Activated naive CD8-positive, alpha-beta T cell treated with anti-CD3 and anti-CD28 coated beads, Interleukin-2, amount 10 ng/mL, durations not matched to agents 7 days and 5 days (primary cell): ENCODE measurements at regions not wholly inside any gene's neighbourhood (a gene's known extent, or its start where the extent isn't known, plus 50 kb on each side); places are given as distances from the start of the nearest gene placed in this dataset.

ENCODE experiments used
- ATAC-seq: fragments of 150-1000 bp; cut with Tn5 transposase; one replicate; pipeline ENCODE4 v1.10.0; 2021; ENCODE audit warnings: low read depth, moderate library complexity
- POLR2A ChIA-PET: fragments of 350-600 bp; sonication (Branson Sonifier 250); formaldehyde crosslinking; loops from one replicate; lab custom pipeline; 2021; ENCODE audit warnings: antibody characterized with exemption; lab: Charles Lee
- DNase-seq: peaks from one replicate; pipeline ENCODE4 v3.0.0; 2021
- H3K27ac Mint-ChIP-seq: one replicate; pipeline ENCODE4 v1.8.0; 2022; ENCODE audit warnings: mild to moderate bottlenecking, mixed read lengths
- H3K27me3 Mint-ChIP-seq: one replicate; pipeline ENCODE4 v1.8.0; 2022; ENCODE audit warnings: mild to moderate bottlenecking, moderate library complexity, mixed read lengths
- H3K36me3 Mint-ChIP-seq: one replicate; pipeline ENCODE4 v1.8.0; 2021; ENCODE audit warnings: mild to moderate bottlenecking, mixed read lengths
- H3K4me1 Mint-ChIP-seq: one replicate; pipeline ENCODE4 v1.8.0; 2021; ENCODE audit warnings: mixed read lengths
- H3K4me3 Mint-ChIP-seq: one replicate; pipeline ENCODE4 v1.8.0; 2022; ENCODE audit warnings: mild to moderate bottlenecking, moderate library complexity, mixed read lengths
- H3K9me3 Mint-ChIP-seq: one replicate; pipeline ENCODE4 v1.8.0; 2021; ENCODE audit warnings: mixed read lengths

DNA sequence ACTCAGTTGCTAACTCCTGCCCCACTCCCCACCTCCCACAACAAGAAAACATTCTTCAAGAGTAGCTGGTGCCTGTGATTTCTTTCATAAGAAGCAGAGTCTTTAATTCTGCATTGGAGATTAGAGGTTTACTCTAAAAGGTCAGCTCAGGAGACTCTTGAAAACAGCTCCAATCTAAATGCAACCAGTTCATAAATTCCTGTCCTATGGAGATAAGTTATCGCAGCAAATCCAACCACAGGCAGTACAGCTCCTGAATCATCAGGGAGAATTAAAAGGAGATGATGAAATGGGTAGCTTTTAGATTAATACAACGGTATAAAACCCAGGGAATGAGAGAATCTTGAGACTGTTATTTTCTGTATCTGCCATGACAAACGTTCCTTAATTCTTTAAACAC, 130.7 kb downstream of the SOCS6 start:
- Mint-ChIP-seq H3K27me3 (peaks cover 4% of the 10 kb centered on the region), H3K36me3 (no peaks in the 10 kb centered on the region)
- POLR2A ChIA-PET: no interaction called here

DNA sequence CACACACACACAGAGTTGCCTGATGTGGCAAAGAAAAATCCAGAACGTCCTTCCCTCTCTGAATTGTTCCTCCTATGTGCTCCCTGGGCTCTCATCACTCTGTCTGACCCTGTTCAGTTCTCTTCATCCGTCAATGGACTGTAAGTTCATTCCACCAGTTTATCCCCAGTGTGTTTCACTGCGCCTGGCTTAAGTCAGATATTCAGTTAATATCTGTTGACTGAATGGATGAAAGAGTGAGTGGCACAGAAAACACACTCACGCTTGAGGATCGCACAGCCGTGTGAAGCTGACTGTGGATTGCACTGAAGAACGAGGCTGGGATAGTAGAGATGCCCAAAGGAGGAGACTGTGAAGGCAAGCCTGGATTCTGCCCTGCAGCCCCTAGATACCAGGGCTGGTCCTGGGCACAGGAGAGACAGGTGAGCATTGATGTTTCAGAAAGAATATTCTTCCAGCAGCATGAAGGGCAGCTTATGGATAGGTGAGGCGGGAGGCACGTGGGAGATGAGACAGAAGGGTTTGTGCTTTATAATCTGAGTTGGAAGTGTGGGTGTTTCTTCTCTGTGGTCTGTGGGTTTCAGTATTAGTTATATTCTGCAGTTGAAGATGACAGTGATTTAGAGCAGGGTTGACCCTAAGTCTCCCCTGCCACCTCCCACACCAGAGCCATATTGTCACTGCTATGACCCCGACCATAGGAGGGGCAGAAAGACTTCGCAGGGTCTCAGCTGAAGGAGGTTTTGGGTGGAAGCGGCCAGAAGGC, 129.9 kb downstream of the SOCS6 start:
- peaks cover 4% of the 10 kb centered on the region for H3K27me3 Mint-ChIP-seq
- no peak for ATAC-seq
- POLR2A ChIA-PET: no interaction called here
- no peak overlapping the region for H3K4me3 Mint-ChIP-seq
- H3K9me3 Mint-ChIP-seq: no peaks in the 10 kb centered on the region
- H3K36me3 Mint-ChIP-seq: no peaks in the 10 kb centered on the region
- H3K4me1 Mint-ChIP-seq: peaks cover 2% of the 10 kb centered on the region
- H3K27ac Mint-ChIP-seq: no peak overlapping the region
- no peak for DNase-seq

More for the DNA sequence above, 130.7 kb downstream of the SOCS6 start:
- no peaks in the 10 kb centered on the region for H3K9me3 Mint-ChIP-seq
- DNase-seq (no peak), ATAC-seq (no peak)
- no peak overlapping the region for H3K4me3 Mint-ChIP-seq
- no peak overlapping the region for H3K27ac Mint-ChIP-seq
- peaks cover 3% of the 10 kb centered on the region for H3K4me1 Mint-ChIP-seq

DNA sequence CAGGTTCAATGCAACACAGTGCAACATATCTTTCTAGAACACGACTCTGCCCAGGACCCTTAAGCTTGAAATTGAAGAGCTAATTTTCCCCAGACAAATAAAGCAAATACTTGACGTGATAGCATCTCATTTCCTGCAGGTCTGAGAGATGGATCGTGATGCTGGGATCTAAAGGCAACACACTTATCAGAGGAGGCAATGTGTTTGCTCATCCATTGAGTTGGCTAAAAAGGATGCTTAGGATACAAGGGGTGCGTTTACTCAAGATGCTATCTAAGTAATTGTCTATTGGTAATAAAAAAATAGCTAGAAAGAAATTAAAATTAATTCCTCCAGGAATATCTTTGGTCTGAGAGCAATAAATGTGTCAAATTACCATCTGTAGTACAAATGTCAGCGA, 129.0 kb downstream of the SOCS6 start:
- DNase-seq (no peak), ATAC-seq (no peak)
- H3K9me3 Mint-ChIP-seq: no peaks in the 10 kb centered on the region
- no peaks in the 10 kb centered on the region for H3K4me1 Mint-ChIP-seq
- H3K4me3 Mint-ChIP-seq: no peak overlapping the region
- H3K27ac Mint-ChIP-seq: no peak overlapping the region
- POLR2A ChIA-PET: no interaction called here
- no peaks in the 10 kb centered on the region for H3K36me3 Mint-ChIP-seq
- peaks cover 3% of the 10 kb centered on the region for H3K27me3 Mint-ChIP-seq

GRCh38 chr18:70416496-70416895, 127.7 kb downstream of the SOCS6 start:
- no peak overlapping the region for H3K4me3 Mint-ChIP-seq
- H3K27me3 Mint-ChIP-seq: peaks cover 5% of the 10 kb centered on the region
- no peaks in the 10 kb centered on the region for H3K36me3 Mint-ChIP-seq
- no peak overlapping the region for H3K27ac Mint-ChIP-seq
- POLR2A ChIA-PET: no interaction called here
- DNase-seq (no peak), ATAC-seq (no peak)
- no peaks in the 10 kb centered on the region for H3K9me3 Mint-ChIP-seq
- H3K4me1 Mint-ChIP-seq: no peaks in the 10 kb centered on the region

DNA sequence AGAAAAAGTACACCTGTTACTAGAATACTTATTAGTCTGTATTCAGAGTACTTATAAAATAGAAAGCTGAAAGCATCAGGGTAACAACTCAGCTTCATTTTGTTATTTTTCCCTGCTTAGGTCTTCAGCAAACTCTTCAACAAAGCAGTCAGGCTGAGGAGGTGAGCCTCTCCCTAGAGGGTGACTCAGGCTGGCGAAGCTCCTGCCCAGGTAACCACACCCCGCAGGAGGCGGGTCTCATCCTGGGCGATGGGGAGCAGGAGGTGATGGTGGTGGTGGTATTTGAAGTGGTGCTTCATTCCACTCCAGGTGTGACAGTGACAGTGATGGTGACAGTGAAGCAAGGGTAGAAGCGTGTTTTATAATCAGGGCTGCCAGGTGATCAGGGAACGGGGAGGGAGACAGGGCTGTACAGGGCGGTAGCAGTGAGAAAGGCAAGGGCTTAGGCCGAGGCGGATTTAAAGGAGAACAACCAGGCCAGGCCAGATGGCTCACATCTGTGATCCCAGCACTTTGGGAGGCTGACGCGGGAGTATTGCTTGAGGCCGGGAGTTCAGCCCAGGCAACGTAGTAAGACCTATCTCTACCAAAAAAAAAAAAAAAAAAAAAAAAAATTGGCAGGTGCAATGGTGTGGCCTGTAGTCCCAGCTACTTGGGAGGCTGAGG, 127.1 kb downstream of the SOCS6 start:
- H3K4me3 Mint-ChIP-seq: no peak overlapping the region
- H3K27me3 Mint-ChIP-seq: peaks cover 5% of the 10 kb centered on the region
- H3K4me1 Mint-ChIP-seq: no peaks in the 10 kb centered on the region
- no peak overlapping the region for H3K27ac Mint-ChIP-seq
- H3K9me3 Mint-ChIP-seq: no peaks in the 10 kb centered on the region
- no peak for DNase-seq
- POLR2A ChIA-PET: no interaction called here
- ATAC-seq: no peak
- H3K36me3 Mint-ChIP-seq: no peaks in the 10 kb centered on the region

DNA sequence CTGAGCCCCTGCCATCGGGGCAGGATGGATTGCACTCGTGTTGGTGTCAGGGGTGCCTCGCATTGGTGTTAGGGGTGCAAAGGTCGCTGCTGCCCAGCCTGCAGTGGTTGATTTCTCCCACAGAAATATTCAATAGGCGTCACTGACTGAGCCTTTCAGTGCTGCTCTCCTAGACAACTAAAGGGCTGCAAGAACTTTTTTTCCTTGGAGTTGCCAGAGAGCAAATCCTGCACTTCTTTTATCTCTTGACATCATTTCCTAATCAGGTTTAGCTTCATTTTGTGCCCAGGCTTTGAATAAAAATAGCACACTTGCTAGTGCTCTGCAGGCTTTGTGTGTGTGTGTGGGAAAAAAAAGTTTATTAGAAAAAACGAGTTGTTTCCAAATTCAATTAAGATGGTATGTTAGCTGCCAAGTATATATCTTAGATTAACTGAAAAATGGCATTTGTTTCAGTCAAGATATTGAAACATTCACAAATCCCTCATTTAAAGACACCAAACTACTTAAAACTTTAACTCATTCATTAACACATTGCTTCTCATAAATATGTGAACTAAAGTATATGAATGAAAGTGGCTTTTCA, 125.6 kb downstream of the SOCS6 start:
- ATAC-seq (no peak), DNase-seq (no peak)
- Mint-ChIP-seq H3K27me3 (peaks cover 7% of the 10 kb centered on the region), H3K4me1 (no peaks in the 10 kb centered on the region), H3K27ac (no peak overlapping the region), H3K4me3 (no peak overlapping the region), H3K9me3 (no peaks in the 10 kb centered on the region), H3K36me3 (no peaks in the 10 kb centered on the region)
- POLR2A ChIA-PET: no interaction called here

GRCh38 chr18:70413455-70413854, 124.6 kb downstream of the SOCS6 start:
- POLR2A ChIA-PET: no interaction called here
- DNase-seq (no peak), ATAC-seq (no peak)
- Mint-ChIP-seq H3K27me3 (peaks cover 7% of the 10 kb centered on the region), H3K27ac (no peak overlapping the region), H3K36me3 (no peaks in the 10 kb centered on the region), H3K9me3 (no peaks in the 10 kb centered on the region), H3K4me3 (no peak overlapping the region), H3K4me1 (no peaks in the 10 kb centered on the region)

DNA sequence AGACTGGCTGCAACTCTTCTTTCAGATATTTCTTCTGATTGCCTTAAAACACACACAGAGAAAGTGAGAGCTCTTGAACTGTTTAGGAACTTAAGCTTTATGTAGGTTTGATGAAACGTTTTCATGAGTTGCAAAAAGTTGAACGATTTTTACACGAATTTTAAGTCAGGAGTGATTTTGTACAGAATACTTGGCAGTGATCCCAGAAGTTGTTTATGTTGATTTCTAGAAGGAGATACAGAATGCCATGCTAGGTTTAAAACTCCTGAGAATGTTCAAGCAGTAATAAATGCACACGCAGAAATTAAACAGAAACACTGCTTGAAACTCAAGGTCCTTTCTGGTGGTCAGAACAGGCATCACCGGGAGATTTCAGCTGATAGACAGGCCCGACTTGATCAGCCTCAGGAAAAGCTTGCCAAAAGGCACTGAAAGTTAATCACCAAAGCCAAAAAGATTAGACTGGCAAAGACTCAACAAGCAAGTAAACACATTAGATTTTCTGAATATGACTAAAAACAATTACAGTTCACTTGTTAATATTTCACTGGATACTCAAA, 123.1 kb downstream of the SOCS6 start:
- Mint-ChIP-seq H3K9me3 (no peaks in the 10 kb centered on the region), H3K4me1 (no peaks in the 10 kb centered on the region), H3K36me3 (no peaks in the 10 kb centered on the region), H3K27ac (no peak overlapping the region), H3K27me3 (peaks cover 4% of the 10 kb centered on the region), H3K4me3 (no peak overlapping the region)
- POLR2A ChIA-PET: no interaction called here
- DNase-seq (no peak), ATAC-seq (no peak)

GRCh38 chr18:70411307-70411706, 122.5 kb downstream of the SOCS6 start:
- Mint-ChIP-seq H3K27me3 (peaks cover 4% of the 10 kb centered on the region), H3K27ac (no peak overlapping the region), H3K4me1 (no peaks in the 10 kb centered on the region), H3K9me3 (no peaks in the 10 kb centered on the region), H3K4me3 (no peak overlapping the region), H3K36me3 (no peaks in the 10 kb centered on the region)
- no peak for DNase-seq
- POLR2A ChIA-PET: no interaction called here
- ATAC-seq: no peak

GRCh38 chr18:70405052-70405451, 116.2 kb downstream of the SOCS6 start:
- Mint-ChIP-seq H3K36me3 (no peaks in the 10 kb centered on the region), H3K27ac (no peak overlapping the region), H3K4me3 (no peak overlapping the region), H3K4me1 (no peaks in the 10 kb centered on the region), H3K9me3 (no peaks in the 10 kb centered on the region), H3K27me3 (peaks cover 2% of the 10 kb centered on the region)
- ATAC-seq (no peak), DNase-seq (no peak)
- POLR2A ChIA-PET: no interaction called here

DNA sequence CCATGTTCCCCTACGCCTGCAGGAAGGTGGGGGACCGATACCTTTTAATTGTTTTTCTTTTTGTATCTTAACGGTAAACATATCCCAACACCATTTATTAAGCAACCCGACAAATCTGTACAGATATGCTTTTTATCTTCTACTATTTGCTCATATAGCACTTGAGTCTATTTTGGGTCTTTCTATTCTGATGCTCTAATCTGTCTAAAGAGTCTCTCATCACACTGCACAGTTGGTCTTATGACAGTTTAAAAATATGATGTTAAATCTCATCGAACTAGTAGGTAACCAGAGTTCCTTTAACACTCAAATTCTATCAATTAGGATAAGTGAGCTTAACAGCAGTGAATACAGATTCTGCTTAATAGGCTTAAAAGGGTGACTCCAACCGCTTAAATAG, 111.6 kb downstream of the SOCS6 start:
- H3K27ac Mint-ChIP-seq: no peak overlapping the region
- no peak for DNase-seq
- POLR2A ChIA-PET: no interaction called here
- peaks cover 2% of the 10 kb centered on the region for H3K27me3 Mint-ChIP-seq
- H3K4me1 Mint-ChIP-seq: no peaks in the 10 kb centered on the region
- no peaks in the 10 kb centered on the region for H3K36me3 Mint-ChIP-seq
- ATAC-seq: no peak
- no peaks in the 10 kb centered on the region for H3K9me3 Mint-ChIP-seq
- no peak overlapping the region for H3K4me3 Mint-ChIP-seq

GRCh38 chr18:70398076-70398475, 109.2 kb downstream of the SOCS6 start:
- H3K4me3 Mint-ChIP-seq: no peak overlapping the region
- no peak for ATAC-seq
- no peaks in the 10 kb centered on the region for H3K36me3 Mint-ChIP-seq

GRCh38 chr18:70397259-70397925, 108.5 kb downstream of the SOCS6 start:
- Mint-ChIP-seq H3K4me1 (no peaks in the 10 kb centered on the region), H3K27me3 (no peaks in the 10 kb centered on the region), H3K4me3 (no peak overlapping the region), H3K27ac (no peak overlapping the region), H3K36me3 (no peaks in the 10 kb centered on the region), H3K9me3 (no peaks in the 10 kb centered on the region)
- POLR2A ChIA-PET: no interaction called here
- ATAC-seq (no peak), DNase-seq (no peak)

More at GRCh38 chr18:70398076-70398475, 109.2 kb downstream of the SOCS6 start:
- Mint-ChIP-seq H3K4me1 (no peaks in the 10 kb centered on the region), H3K27ac (no peak overlapping the region), H3K9me3 (no peaks in the 10 kb centered on the region), H3K27me3 (no peaks in the 10 kb centered on the region)
- POLR2A ChIA-PET: no interaction called here
- no peak for DNase-seq
